ENCODE measurements at regions not wholly inside any gene's neighbourhood (a gene's known extent, or its start where the extent isn't known, plus 50 kb on each side); places are given as distances from the start of the nearest gene placed in this dataset.

GRCh38 chr6:18893540-18894269 lies 506.6 kb downstream of the RNF144B start:
- TF ChIP-seq POLR2AphosphoS5 (IDR thresholded peaks at IDR 0.05) (no peak), POLR2A (IDR thresholded peaks at IDR 0.05; ENCODE audit: low read depth) (no peak)
- no peak overlapping the region for H3K27ac ChIP-seq (replicated peaks in 1 of 4)
- H3K4me1 ChIP-seq: no peaks in the 10 kb centered on the region
- H3K27me3 ChIP-seq: no peaks in the 10 kb centered on the region
- no peak for DNase-seq (ENCODE audit: extremely low spot score)
- H3K4me3 ChIP-seq: no peak overlapping the region
- no peaks in the 10 kb centered on the region for H3K9me3 ChIP-seq
- H3K36me3 ChIP-seq: no peaks in the 10 kb centered on the region
- WGBS: 41% methylated on average over 7 of the region's 7 CpGs
- intact Hi-C loops (cut with DNase I): no loop called here

- TF ChIP-seq CTCF (IDR thresholded peaks at IDR 0.05): no peak
- H3K4me1 ChIP-seq: no peaks in the 10 kb centered on the region
- no peaks in the 10 kb centered on the region for H3K36me3 ChIP-seq
- H3K9me3 ChIP-seq: no peaks in the 10 kb centered on the region
- H3K27ac ChIP-seq (replicated peaks in 1 of 4): no peak overlapping the region
- no peak for DNase-seq (ENCODE audit: extremely low spot score)
- H3K4me3 ChIP-seq: no peak overlapping the region
- intact Hi-C loops (cut with DNase I): no loop called here
- no peaks in the 10 kb centered on the region for H3K27me3 ChIP-seq
Observed at GRCh38 chr6:18897350-18897749, 510.2 kb downstream of the RNF144B start.

- no peaks in the 10 kb centered on the region for H3K9me3 ChIP-seq
- no peaks in the 10 kb centered on the region for H3K36me3 ChIP-seq
- H3K4me1 ChIP-seq: no peaks in the 10 kb centered on the region
- intact Hi-C loops (cut with DNase I): no loop called here
- no peak overlapping the region for H3K4me3 ChIP-seq
- no peak for DNase-seq (ENCODE audit: extremely low spot score)
- WGBS: 92% methylated on average over 2 of the region's 2 CpGs
- no peak overlapping the region for H3K27ac ChIP-seq (replicated peaks in 1 of 4)
- TF ChIP-seq EP300 (IDR thresholded peaks at IDR 0.05): no peak
- no peak for TF ChIP-seq CTCF (IDR thresholded peaks at IDR 0.05)
- TF ChIP-seq POLR2AphosphoS5 (IDR thresholded peaks at IDR 0.05): no peak
- TF ChIP-seq POLR2A (IDR thresholded peaks at IDR 0.05; ENCODE audit: low read depth): no peak
- no peaks in the 10 kb centered on the region for H3K27me3 ChIP-seq
Observed at GRCh38 chr6:18904681-18905080, 517.5 kb downstream of the RNF144B start.

GRCh38 chr6:18920701-18921100 lies 533.6 kb downstream of the RNF144B start:
- Histone ChIP-seq H3K4me3 (no peak overlapping the region), H3K36me3 (no peaks in the 10 kb centered on the region), H3K9me3 (no peaks in the 10 kb centered on the region), H3K4me1 (no peaks in the 10 kb centered on the region), H3K27me3 (no peaks in the 10 kb centered on the region), H3K27ac (replicated peaks in 1 of 4) (no peak overlapping the region)
- TF ChIP-seq POLR2A (IDR thresholded peaks at IDR 0.05; ENCODE audit: low read depth): no peak
- TF ChIP-seq POLR2AphosphoS5 (IDR thresholded peaks at IDR 0.05): no peak
- TF ChIP-seq EP300 (IDR thresholded peaks at IDR 0.05): no peak
- intact Hi-C loops (cut with DNase I): no loop called here
- 82% methylated on average over 3 of the region's 3 CpGs for WGBS
- no peak for DNase-seq (ENCODE audit: extremely low spot score)

- 82% methylated on average over 4 of the region's 4 CpGs for WGBS
Observed at GRCh38 chr6:18931086-18931485, 543.9 kb downstream of the RNF144B start.

More at GRCh38 chr6:18931086-18931485, 543.9 kb downstream of the RNF144B start:
- H3K4me3 ChIP-seq: no peak overlapping the region
- intact Hi-C loops (cut with DNase I): no loop called here
- H3K27ac ChIP-seq (replicated peaks in 1 of 4): no peak overlapping the region
- no peaks in the 10 kb centered on the region for H3K36me3 ChIP-seq
- DNase-seq (ENCODE audit: extremely low spot score): no peak
- no peaks in the 10 kb centered on the region for H3K9me3 ChIP-seq
- no peaks in the 10 kb centered on the region for H3K27me3 ChIP-seq
- TF ChIP-seq POLR2A (IDR thresholded peaks at IDR 0.05; ENCODE audit: low read depth) (no peak), CTCF (IDR thresholded peaks at IDR 0.05) (no peak), EP300 (IDR thresholded peaks at IDR 0.05) (no peak), POLR2AphosphoS5 (IDR thresholded peaks at IDR 0.05) (no peak)
- H3K4me1 ChIP-seq: no peaks in the 10 kb centered on the region

Data from esophagus muscularis mucosa (tissue), 4 donors.